Smooth muscle cell (in vitro differentiated cells): ENCODE measurements at regions not wholly inside any gene's neighbourhood (a gene's known extent, or its start where the extent isn't known, plus 50 kb on each side); places are given as distances from the start of the nearest gene placed in this dataset.

ENCODE experiments used
- DNase-seq: peaks from one replicate; lab custom pipeline; 2025; ENCODE audit not compliant: unreplicated experiment; lab: John Stamatoyannopoulos, UW
- H2AFZ ChIP-seq: fragments of 200-600 bp; sonication (generic); 2 replicates; pipeline ENCODE4 v1.6.0; 2016; ENCODE audit warnings: antibody characterized with exemption, low read depth, mild to moderate bottlenecking
- H3F3A ChIP-seq: fragments of 200-600 bp; sonication (generic); 2 replicates; pipeline ENCODE4 v1.6.0; 2017; ENCODE audit warnings: antibody characterized with exemption, low read depth
- H3K27ac ChIP-seq: fragments of 200-600 bp; sonication (generic); 2 replicates; pipeline ENCODE4 v1.5.1; 2016; ENCODE audit warnings: low read depth, mild to moderate bottlenecking
- H3K27me3 ChIP-seq: fragments of 200-600 bp; sonication (generic); 2 replicates; pipeline ENCODE4 v1.6.1; 2016; ENCODE audit warnings: low read depth, mild to moderate bottlenecking
- H3K36me3 ChIP-seq: fragments of 200-600 bp; sonication (generic); 2 replicates; pipeline ENCODE4 v1.5.1; 2016; ENCODE audit warnings: low read depth
- H3K4me1 ChIP-seq: fragments of 200-600 bp; sonication (generic); 2 replicates; pipeline ENCODE4 v1.5.1; 2016; ENCODE audit warnings: low read depth
- H3K4me2 ChIP-seq: fragments of 200-600 bp; sonication (generic); 2 replicates; pipeline ENCODE4 v1.6.0; 2016; ENCODE audit warnings: mild to moderate bottlenecking
- H3K4me3 ChIP-seq: fragments of 200-600 bp; sonication (generic); 2 replicates; pipeline ENCODE4 v1.5.1; 2016; ENCODE audit warnings: mild to moderate bottlenecking
- H3K79me2 ChIP-seq: fragments of 200-600 bp; sonication (generic); 2 replicates; pipeline ENCODE4 v1.6.0; 2016; ENCODE audit warnings: low read depth, mild to moderate bottlenecking
- H3K9ac ChIP-seq: fragments of 200-600 bp; sonication (generic); 2 replicates; pipeline ENCODE4 v1.6.0; 2016; ENCODE audit warnings: low read depth
- H3K9me3 ChIP-seq: fragments of 200-600 bp; sonication (generic); replicated peaks from 2 replicates; pipeline ENCODE4 v1.5.1; 2016; ENCODE audit warnings: low read depth
- H4K20me1 ChIP-seq: fragments of 200-600 bp; sonication (generic); 2 replicates; pipeline ENCODE4 v1.6.0; 2016; ENCODE audit warnings: low read depth
- WGBS: methylation state at CpG from one replicate; pipeline ENCODE4 v1.1.7; 2016; ENCODE audit warnings: low lambda C conversion rate; 5-methylcytosine and 5-hydroxymethylcytosine counted together
- TF ChIP-seq, protein P1 (sequence below): fragments of 200-600 bp; sonication (generic); IDR thresholded peaks from 2 replicates; pipeline ENCODE4 v1.5.1; 2017; ENCODE audit warnings: borderline replicate concordance, mild to moderate bottlenecking, antibody characterized with exemption; ENCODE audit not compliant: insufficient read depth, poor library complexity, severe bottlenecking

DNA sequence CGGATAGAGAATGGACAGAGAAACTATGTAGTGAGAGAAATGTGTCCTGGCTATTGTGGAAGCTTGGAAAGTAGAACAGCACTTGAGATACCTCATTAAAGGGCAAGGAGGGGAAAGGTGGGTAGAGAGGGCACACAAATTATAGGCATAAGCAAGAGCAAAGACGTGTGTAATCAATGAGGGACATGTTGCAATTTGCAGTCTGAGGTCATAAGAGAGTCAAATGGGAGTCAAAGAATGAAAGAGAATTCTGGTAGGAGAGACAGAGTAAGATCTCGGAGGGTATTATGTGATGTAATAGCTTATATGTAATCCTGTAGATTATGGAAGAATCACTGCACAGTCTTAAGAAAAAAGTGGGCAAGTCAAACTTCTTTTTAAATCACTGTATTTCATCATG, 312.0 kb upstream of the RGMB start:
- 60% methylated on average over 3 of the region's 3 CpGs for WGBS
- H4K20me1 ChIP-seq: no peaks in the 10 kb centered on the region
- H3K36me3 ChIP-seq: no peaks in the 10 kb centered on the region
- TF ChIP-seq, protein P1, sequence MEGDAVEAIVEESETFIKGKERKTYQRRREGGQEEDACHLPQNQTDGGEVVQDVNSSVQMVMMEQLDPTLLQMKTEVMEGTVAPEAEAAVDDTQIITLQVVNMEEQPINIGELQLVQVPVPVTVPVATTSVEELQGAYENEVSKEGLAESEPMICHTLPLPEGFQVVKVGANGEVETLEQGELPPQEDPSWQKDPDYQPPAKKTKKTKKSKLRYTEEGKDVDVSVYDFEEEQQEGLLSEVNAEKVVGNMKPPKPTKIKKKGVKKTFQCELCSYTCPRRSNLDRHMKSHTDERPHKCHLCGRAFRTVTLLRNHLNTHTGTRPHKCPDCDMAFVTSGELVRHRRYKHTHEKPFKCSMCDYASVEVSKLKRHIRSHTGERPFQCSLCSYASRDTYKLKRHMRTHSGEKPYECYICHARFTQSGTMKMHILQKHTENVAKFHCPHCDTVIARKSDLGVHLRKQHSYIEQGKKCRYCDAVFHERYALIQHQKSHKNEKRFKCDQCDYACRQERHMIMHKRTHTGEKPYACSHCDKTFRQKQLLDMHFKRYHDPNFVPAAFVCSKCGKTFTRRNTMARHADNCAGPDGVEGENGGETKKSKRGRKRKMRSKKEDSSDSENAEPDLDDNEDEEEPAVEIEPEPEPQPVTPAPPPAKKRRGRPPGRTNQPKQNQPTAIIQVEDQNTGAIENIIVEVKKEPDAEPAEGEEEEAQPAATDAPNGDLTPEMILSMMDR: no peak
- no peak overlapping the region for H3K4me2 ChIP-seq
- H3K9ac ChIP-seq: no peak overlapping the region
- H3F3A ChIP-seq: no peaks in the 10 kb centered on the region
- H3K4me1 ChIP-seq: no peaks in the 10 kb centered on the region
- no peaks in the 10 kb centered on the region for H3K9me3 ChIP-seq
- no peak for DNase-seq
- no peaks in the 10 kb centered on the region for H3K79me2 ChIP-seq
- H2AFZ ChIP-seq: no peak overlapping the region
- no peak overlapping the region for H3K4me3 ChIP-seq
- no peaks in the 10 kb centered on the region for H3K27me3 ChIP-seq
- H3K27ac ChIP-seq: no peak overlapping the region

DNA sequence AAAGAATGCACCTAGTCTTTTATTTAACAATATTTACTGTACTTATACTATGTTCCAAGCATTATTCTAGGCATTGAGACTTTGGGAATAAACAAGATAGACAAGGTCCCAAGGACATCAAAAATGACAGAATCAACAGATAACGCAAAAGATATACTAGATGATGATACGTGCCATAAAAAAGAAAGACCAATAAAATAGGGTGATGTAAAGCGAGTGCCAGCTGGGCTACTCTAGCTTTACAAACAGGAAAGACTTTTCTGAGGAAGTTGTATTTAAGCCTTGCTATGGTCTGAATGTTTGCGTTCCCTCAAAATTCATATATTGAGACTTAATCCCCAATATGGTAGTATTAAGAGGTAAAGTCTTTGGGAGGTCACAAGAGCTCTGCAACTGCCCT, 310.2 kb upstream of the RGMB start:
- no peaks in the 10 kb centered on the region for H3K27me3 ChIP-seq
- H3K4me2 ChIP-seq: no peak overlapping the region
- no peak overlapping the region for H2AFZ ChIP-seq
- no peaks in the 10 kb centered on the region for H4K20me1 ChIP-seq
- H3K36me3 ChIP-seq: no peaks in the 10 kb centered on the region
- no peaks in the 10 kb centered on the region for H3K9me3 ChIP-seq
- no peaks in the 10 kb centered on the region for H3F3A ChIP-seq
- H3K4me1 ChIP-seq: no peaks in the 10 kb centered on the region
- no peak for DNase-seq
- no peak overlapping the region for H3K4me3 ChIP-seq
- H3K9ac ChIP-seq: no peak overlapping the region
- TF ChIP-seq, protein P1: no peak
- no peak overlapping the region for H3K27ac ChIP-seq
- H3K79me2 ChIP-seq: no peaks in the 10 kb centered on the region
- 92% methylated on average over 4 of the region's 4 CpGs for WGBS

DNA sequence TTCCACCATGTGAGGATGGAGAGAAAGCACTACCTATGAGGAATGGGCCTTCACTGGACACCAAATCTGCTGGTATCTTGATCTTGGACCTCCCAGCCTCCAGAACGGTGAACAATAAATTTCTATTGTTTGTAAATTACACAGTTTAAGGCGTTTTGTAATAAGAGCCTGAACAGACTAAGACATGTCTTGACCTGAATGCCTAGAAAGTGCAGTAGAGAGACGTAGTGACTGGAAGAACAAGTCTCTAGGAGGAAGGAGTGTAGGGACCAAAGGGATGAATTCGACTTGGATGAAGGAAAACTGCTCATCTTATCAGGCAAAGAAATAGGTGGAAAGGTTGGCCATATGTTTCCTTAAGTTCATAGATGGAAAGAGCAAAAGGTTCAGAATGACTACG, 309.8 kb upstream of the RGMB start:
- H3K4me1 ChIP-seq: no peaks in the 10 kb centered on the region
- H3K36me3 ChIP-seq: no peaks in the 10 kb centered on the region
- no peak overlapping the region for H3K4me3 ChIP-seq
- no peak overlapping the region for H3K27ac ChIP-seq
- WGBS: 79% methylated on average over 5 of the region's 5 CpGs
- no peak overlapping the region for H3K9ac ChIP-seq
- H3K79me2 ChIP-seq: no peaks in the 10 kb centered on the region
- no peaks in the 10 kb centered on the region for H3F3A ChIP-seq
- no peak overlapping the region for H2AFZ ChIP-seq
- no peak overlapping the region for H3K4me2 ChIP-seq
- H4K20me1 ChIP-seq: no peaks in the 10 kb centered on the region
- H3K27me3 ChIP-seq: no peaks in the 10 kb centered on the region
- DNase-seq: no peak
- no peaks in the 10 kb centered on the region for H3K9me3 ChIP-seq
- TF ChIP-seq, protein P1: no peak

DNA sequence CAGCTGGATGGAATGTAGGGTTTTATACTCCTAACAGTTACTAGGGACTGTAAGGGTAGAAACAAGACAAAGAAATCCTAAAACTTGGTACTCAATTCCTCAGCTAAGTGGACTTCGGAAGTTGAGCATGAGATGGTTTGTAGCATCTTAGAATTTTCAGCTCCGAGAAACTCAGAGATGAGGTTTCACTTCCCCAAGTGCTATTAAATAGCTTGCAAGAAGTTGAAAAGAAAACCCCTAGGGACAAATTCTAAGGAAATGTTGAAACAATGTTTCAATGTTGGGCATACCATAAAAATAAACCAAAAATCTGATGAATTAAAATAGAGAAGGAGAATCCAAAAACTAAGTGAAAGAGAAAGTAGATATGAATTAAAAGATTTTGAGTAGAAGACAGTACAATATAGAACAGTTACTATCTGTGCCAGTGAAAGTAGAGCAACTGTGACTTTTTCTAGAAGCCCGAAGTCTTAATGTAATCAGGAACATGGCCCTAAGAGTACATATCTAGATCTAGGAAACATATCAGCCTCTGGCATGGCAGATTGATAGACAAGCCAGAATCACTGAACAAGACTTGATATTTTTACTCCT, 308.6 kb upstream of the RGMB start:
- TF ChIP-seq, protein P1: no peak
- 94% methylated on average over 3 of the region's 3 CpGs for WGBS
- H3K9ac ChIP-seq: no peak overlapping the region
- no peaks in the 10 kb centered on the region for H3F3A ChIP-seq
- no peak overlapping the region for H3K4me3 ChIP-seq
- H3K4me1 ChIP-seq: no peaks in the 10 kb centered on the region
- H3K79me2 ChIP-seq: no peaks in the 10 kb centered on the region
- H3K9me3 ChIP-seq: no peaks in the 10 kb centered on the region
- H4K20me1 ChIP-seq: no peaks in the 10 kb centered on the region
- H3K27me3 ChIP-seq: no peaks in the 10 kb centered on the region
- H3K36me3 ChIP-seq: no peaks in the 10 kb centered on the region
- no peak overlapping the region for H2AFZ ChIP-seq
- H3K27ac ChIP-seq: no peak overlapping the region
- no peak for DNase-seq
- no peak overlapping the region for H3K4me2 ChIP-seq
